Esophagus muscularis mucosa (tissue), 4 donors: ENCODE measurements at regions not wholly inside any gene's neighbourhood (a gene's known extent, or its start where the extent isn't known, plus 50 kb on each side); places are given as distances from the start of the nearest gene placed in this dataset.

Source experiments
- DNase-seq: peaks from one replicate; pipeline ENCODE4 v3.0.0-alpha.2; 2017; ENCODE audit errors: extremely low spot score
- H3K27ac ChIP-seq, 4 donors: fragments of 200-600 bp; sonication (generic); replicated peaks in 1 of 4; 1 replicate in 3 of 4; 2 replicates in 1 of 4; pipeline ENCODE4 v1.5.1; 2016 to 2019; ENCODE audit warnings: mild to moderate bottlenecking in 1 of 4
- H3K27me3 ChIP-seq, 4 donors: fragments of 200-600 bp; sonication (generic); one replicate each; pipeline versions ENCODE4 v1.5.1 to v1.6.0; 2016 to 2019
- H3K36me3 ChIP-seq, 4 donors: fragments of 200-600 bp; sonication (generic); one replicate each; pipeline ENCODE4 v1.5.1; 2016 to 2019
- H3K4me1 ChIP-seq, 4 donors: fragments of 200-600 bp; sonication (generic); one replicate each; pipeline ENCODE4 v1.5.1; 2016 to 2019
- H3K4me3 ChIP-seq, 4 donors: fragments of 200-600 bp; sonication (generic); 1 replicate in 2 of 4; 2 replicates in 2 of 4; pipeline ENCODE4 v1.5.1; 2016 to 2019; ENCODE audit warnings: mild to moderate bottlenecking in 4 of 4, moderate library complexity in 1 of 4
- H3K9me3 ChIP-seq, 4 donors: fragments of 200-600 bp; sonication (generic); 1 replicate in 3 of 4; 2 replicates in 1 of 4; pipeline ENCODE4 v1.5.1; 2016 to 2019
- EP300 ChIP-seq: sonication (generic); formaldehyde crosslinking; IDR thresholded peaks from one replicate; pipeline ENCODE4 v1.6.1; 2017; ENCODE audit warnings: antibody characterized with exemption
- POLR2A ChIP-seq: fragments of 450-650 bp; IDR thresholded peaks from one replicate; pipeline ENCODE4 v1.6.1; 2017; ENCODE audit warnings: antibody characterized with exemption, moderate library complexity, mild to moderate bottlenecking, low read depth
- POLR2AphosphoS5 ChIP-seq, 2 donors: sonication (generic); formaldehyde crosslinking; IDR thresholded peaks; one replicate each; pipeline ENCODE4 v1.6.1; 2017; ENCODE audit warnings: antibody characterized with exemption in 2 of 2
- WGBS: methylation state at CpG from one replicate; pipeline ENCODE4 v1.1.5; 2018; 5-methylcytosine and 5-hydroxymethylcytosine counted together
- intact Hi-C: fragments of 100-400 bp; cut with DNase I; formaldehyde crosslinking; loops from one replicate; pipeline ENCODE4 v1.15.1; 2023
- TF ChIP-seq, protein P1 (sequence below), 3 experiments: fragments of 200-600 bp in 2 of 3; fragments of 450-650 bp in 1 of 3; sonication (generic) in 2 of 3; IDR thresholded peaks; one replicate each; pipeline ENCODE4 v1.5.1; 2017 to 2019; ENCODE audit warnings: antibody characterized with exemption in 3 of 3, mild to moderate bottlenecking in 2 of 3, moderate library complexity in 1 of 3

DNA sequence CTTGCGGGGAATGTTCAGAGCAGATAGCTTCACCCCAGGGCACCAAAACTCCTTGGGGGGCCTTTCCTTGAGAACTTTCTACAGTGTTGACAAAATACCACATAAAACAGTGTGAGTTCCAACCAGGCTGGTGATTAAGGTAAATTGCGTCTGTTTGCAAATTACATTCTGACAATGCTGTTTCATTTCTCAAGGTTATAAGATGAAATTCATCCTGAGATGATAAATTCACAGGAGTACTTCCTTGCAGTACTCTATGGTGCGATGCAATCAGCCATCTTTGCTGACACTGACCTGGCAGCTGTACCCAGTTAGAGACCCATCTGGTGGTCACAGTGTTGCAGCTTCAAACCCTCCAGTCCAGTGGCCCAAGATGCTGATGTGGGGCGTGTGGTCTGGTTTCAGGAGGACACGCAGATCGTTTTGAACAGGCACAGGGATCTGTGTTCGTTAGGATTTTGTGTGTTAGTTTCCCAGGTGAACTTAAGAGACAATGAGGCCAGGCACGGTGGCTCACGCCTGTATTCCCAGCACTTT is 99.5 kb upstream of the SLC66A3 start:
- no peak overlapping the region for H3K4me3 ChIP-seq
- H3K9me3 ChIP-seq, result peaks cover 0 to 12% (median 9%) of the 10 kb centered on the region in 4 donors
- intact Hi-C loops, result no loop called here
- peak; percentile 55 for DNase-seq
- no peak for TF ChIP-seq EP300
- TF ChIP-seq, protein P1, sequence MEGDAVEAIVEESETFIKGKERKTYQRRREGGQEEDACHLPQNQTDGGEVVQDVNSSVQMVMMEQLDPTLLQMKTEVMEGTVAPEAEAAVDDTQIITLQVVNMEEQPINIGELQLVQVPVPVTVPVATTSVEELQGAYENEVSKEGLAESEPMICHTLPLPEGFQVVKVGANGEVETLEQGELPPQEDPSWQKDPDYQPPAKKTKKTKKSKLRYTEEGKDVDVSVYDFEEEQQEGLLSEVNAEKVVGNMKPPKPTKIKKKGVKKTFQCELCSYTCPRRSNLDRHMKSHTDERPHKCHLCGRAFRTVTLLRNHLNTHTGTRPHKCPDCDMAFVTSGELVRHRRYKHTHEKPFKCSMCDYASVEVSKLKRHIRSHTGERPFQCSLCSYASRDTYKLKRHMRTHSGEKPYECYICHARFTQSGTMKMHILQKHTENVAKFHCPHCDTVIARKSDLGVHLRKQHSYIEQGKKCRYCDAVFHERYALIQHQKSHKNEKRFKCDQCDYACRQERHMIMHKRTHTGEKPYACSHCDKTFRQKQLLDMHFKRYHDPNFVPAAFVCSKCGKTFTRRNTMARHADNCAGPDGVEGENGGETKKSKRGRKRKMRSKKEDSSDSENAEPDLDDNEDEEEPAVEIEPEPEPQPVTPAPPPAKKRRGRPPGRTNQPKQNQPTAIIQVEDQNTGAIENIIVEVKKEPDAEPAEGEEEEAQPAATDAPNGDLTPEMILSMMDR (IDR thresholded peaks at IDR 0.05), result no peak
- no peak for TF ChIP-seq POLR2A
- TF ChIP-seq POLR2AphosphoS5 (IDR thresholded peaks at IDR 0.05), result no peak
- H3K36me3 ChIP-seq, result no peaks in the 10 kb centered on the region
- H3K4me1 ChIP-seq, result no peaks in the 10 kb centered on the region
- peaks cover 0 to 16% (median 3%) of the 10 kb centered on the region in 4 donors for H3K27me3 ChIP-seq
- H3K27ac ChIP-seq, result no peak overlapping the region
- 86% methylated on average over 9 of the region's 9 CpGs for WGBS

DNA sequence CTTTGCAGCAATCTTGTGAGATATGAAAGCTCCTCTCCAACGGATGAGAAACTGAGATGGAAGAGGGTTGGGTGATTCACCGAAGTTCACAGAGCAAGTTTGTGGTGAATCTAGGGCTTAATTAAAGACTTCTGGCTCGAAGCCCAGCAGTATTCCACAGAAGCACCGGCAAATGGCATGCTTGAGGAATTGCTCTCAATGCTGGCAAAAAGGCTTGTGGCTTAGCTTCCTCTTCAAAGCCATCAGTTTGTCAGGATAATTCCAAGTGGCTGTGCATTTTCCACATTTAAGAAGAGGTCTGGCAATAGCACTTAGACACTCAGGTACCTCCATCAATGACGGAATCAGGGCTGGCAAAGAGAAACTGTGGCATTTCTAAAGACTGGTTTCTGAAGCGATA is 98.7 kb upstream of the SLC66A3 start:
- Histone ChIP-seq H3K36me3 (no peaks in the 10 kb centered on the region), H3K27ac (no peak overlapping the region), H3K27me3 (peaks cover 0 to 16% (median 3%) of the 10 kb centered on the region in 4 donors), H3K4me3 (no peak overlapping the region), H3K4me1 (no peaks in the 10 kb centered on the region), H3K9me3 (peaks cover 0 to 18% (median 13%) of the 10 kb centered on the region in 4 donors)
- WGBS, result 51% methylated on average over 6 of the region's 6 CpGs
- intact Hi-C loops, result no loop called here
- TF ChIP-seq EP300, result no peak
- DNase-seq, result no peak

DNA sequence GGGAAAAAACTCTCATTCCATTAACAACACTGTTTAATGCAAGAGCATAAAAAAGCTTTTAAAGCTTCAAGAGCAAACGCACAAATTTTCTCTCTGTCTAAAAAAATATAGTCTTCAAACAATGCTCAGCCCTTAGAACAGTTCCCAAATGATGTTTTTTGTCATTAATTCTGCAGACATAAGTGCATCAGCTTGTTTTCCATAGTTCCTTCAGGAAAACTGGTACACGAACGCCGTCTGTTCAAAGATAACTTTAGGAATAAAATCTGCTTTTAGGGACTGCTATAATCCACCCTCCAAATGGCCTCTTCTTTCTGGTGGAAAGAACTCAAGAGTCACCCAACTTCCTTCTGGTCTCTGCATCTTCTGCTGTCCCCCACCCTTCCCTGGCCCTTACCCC is 98.2 kb upstream of the SLC66A3 start:
- WGBS, result 78% methylated on average over 4 of the region's 4 CpGs
- no peak overlapping the region for H3K4me3 ChIP-seq
- no peaks in the 10 kb centered on the region for H3K4me1 ChIP-seq
- H3K9me3 ChIP-seq, result peaks cover 0 to 22% (median 14%) of the 10 kb centered on the region in 4 donors
- peaks cover 0 to 16% (median 3%) of the 10 kb centered on the region in 4 donors for H3K27me3 ChIP-seq
- H3K27ac ChIP-seq, result no peak overlapping the region
- H3K36me3 ChIP-seq, result no peaks in the 10 kb centered on the region
- intact Hi-C loops, result no loop called here
- no peak for TF ChIP-seq EP300
- no peak for TF ChIP-seq POLR2AphosphoS5 (IDR thresholded peaks at IDR 0.05)
- no peak for TF ChIP-seq POLR2A
- TF ChIP-seq, protein P1 (IDR thresholded peaks at IDR 0.05), result no peak
- no peak for DNase-seq

DNA sequence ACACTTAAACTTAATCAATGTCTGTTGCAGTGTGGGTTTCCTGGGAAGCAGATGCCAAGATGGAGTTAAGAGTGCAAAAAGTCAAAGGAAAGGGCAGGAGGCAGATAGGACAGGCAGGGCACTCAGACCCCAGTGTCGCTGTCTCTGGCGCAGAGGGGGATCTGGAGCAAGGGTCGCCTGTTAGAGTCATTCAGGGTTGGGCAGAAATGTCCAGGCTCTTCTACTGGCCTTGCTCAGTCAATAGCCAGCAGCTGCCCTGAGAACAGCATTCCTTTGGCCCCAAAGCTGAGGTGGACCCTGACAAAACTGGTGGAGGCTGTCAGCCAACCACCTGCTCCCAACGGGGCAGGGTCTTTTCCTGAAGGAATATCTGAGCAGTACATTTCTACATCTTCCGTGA is 97.1 kb upstream of the SLC66A3 start:
- 64% methylated on average over 5 of the region's 5 CpGs for WGBS
- no peaks in the 10 kb centered on the region for H3K4me1 ChIP-seq
- intact Hi-C loops, result no loop called here
- no peak overlapping the region for H3K4me3 ChIP-seq
- DNase-seq, result peak; percentile 90
- no peak overlapping the region for H3K27ac ChIP-seq
- peaks cover 0 to 15% (median 3%) of the 10 kb centered on the region in 4 donors for H3K27me3 ChIP-seq
- peaks cover 0 to 26% (median 17%) of the 10 kb centered on the region in 4 donors for H3K9me3 ChIP-seq
- TF ChIP-seq, protein P1 (IDR thresholded peaks at IDR 0.05), result no peak
- TF ChIP-seq EP300, result no peak
- no peak for TF ChIP-seq POLR2A
- no peak for TF ChIP-seq POLR2AphosphoS5 (IDR thresholded peaks at IDR 0.05)
- no peaks in the 10 kb centered on the region for H3K36me3 ChIP-seq

DNA sequence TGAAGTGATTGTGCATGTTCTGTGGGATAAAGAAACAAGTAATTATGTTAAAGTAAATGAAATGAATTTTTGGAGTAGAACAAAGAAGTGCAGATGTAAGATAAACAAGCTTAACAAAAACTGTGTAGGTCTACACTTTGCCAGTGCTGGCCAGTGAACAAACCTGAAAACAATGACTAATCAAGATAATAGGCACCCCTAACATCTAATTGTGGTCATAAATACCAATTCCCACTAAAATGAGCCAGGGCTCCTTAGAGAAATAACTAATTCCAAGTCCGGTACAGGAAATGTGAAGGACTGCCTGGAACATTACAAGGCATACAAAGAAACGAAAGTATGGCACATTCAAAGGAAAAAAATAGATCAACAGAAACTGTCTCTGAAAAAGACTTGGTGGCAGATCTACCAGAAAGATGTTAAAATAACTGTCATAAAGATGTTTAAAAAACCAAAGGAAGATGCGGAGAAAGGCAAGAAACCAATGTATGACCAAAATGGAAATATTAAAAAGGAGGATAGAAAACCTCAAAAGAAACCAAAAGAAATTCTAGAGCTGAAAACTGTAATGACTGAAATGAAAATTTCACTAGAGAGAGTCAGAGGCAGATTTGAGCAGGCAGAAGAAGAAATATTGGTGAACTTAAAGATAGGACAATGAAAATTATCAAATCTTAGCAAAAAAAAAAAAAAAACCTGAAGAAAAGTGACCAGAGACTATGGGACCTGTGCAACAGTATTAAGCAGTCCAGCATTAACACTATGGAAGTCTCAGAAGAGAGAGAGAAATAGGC is 94.7 kb upstream of the SLC66A3 start:
- no peaks in the 10 kb centered on the region for H3K36me3 ChIP-seq
- no peak for TF ChIP-seq POLR2AphosphoS5 (IDR thresholded peaks at IDR 0.05)
- no peak for TF ChIP-seq POLR2A
- TF ChIP-seq, protein P1 (IDR thresholded peaks at IDR 0.05), result no peak
- TF ChIP-seq EP300, result no peak
- WGBS, result 80% methylated on average over 3 of the region's 3 CpGs
- intact Hi-C loops, result no loop called here
- H3K27ac ChIP-seq, result no peak overlapping the region
- peaks cover 0 to 26% (median 17%) of the 10 kb centered on the region in 4 donors for H3K9me3 ChIP-seq
- H3K4me1 ChIP-seq, result no peaks in the 10 kb centered on the region
- H3K4me3 ChIP-seq, result no peak overlapping the region
- H3K27me3 ChIP-seq, result peaks cover 0 to 15% (median 4%) of the 10 kb centered on the region in 4 donors
- no peak for DNase-seq
